ENCODE measurements at regions not wholly inside any gene's neighbourhood (a gene's known extent, or its start where the extent isn't known, plus 50 kb on each side); places are given as distances from the start of the nearest gene placed in this dataset.

- Mint-ChIP-seq H3K27ac (no peak overlapping the region), H3K9me3 (no peaks in the 10 kb centered on the region), H3K4me3 (no peak overlapping the region), H3K36me3 (ENCODE audit: low read depth) (no peaks in the 10 kb centered on the region), H3K4me1 (peaks cover 16% of the 10 kb centered on the region), H3K27me3 (peaks cover 13% of the 10 kb centered on the region)
- POLR2A ChIA-PET = no interaction called here
- no peak for DNase-seq
- CTCF ChIA-PET = no interaction called here
Measured at GRCh38 chr3:127479449-127479848, 111.1 kb downstream of the TPRA1 start.

DNA sequence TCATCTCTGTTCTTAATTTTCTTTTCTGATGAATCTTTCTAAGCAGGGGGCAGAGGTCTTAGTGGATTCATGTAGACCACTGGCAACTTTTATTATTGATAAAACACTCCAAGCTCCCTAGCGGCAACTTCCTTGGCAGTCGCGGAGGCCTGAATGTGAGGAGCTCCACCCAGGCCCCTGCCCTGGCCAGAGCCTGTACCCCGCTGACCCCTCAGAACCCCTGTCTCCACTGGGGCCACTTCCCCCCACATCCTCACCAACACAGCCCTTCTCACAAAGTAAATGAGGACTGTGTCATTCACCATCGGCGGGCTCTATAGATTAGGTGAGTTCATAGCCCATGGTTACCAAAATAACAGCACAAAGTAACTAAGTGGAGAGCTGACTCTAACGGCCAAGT is 111.6 kb downstream of the TPRA1 start:
- H3K4me1 Mint-ChIP-seq = peaks cover 10% of the 10 kb centered on the region
- no peak overlapping the region for H3K27ac Mint-ChIP-seq
- H3K36me3 Mint-ChIP-seq (ENCODE audit: low read depth) = no peaks in the 10 kb centered on the region
- H3K27me3 Mint-ChIP-seq = peaks cover 13% of the 10 kb centered on the region
- ChIA-PET POLR2A (no interaction called here), CTCF (no interaction called here)
- H3K9me3 Mint-ChIP-seq = no peaks in the 10 kb centered on the region
- H3K4me3 Mint-ChIP-seq = no peak overlapping the region
- DNase-seq = no peak

DNA sequence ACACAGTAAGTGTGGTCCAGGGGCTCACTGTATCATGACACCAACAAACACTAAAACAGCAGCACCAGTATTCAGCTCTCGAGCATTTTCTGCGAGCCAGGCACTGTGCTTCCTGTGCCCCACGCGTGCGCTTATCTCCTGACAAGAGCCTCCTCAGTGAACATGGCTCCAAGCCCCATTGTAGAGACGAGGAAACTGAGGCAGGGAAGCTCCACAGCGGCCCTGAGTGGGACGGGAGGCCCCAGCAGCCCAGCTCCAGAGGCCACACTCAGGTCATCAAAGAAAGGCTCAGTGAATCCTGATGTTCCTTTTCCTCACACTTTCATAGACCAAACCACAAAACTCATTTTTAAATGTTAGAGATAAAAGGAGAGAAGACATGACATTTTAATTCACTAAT is 113.1 kb downstream of the TPRA1 start:
- no peak overlapping the region for H3K4me3 Mint-ChIP-seq
- DNase-seq = no peak
- H3K27me3 Mint-ChIP-seq = peaks cover 13% of the 10 kb centered on the region
- ChIA-PET POLR2A (no interaction called here), CTCF (no interaction called here)
- no peaks in the 10 kb centered on the region for H3K9me3 Mint-ChIP-seq
- H3K27ac Mint-ChIP-seq = no peak overlapping the region
- no peaks in the 10 kb centered on the region for H3K4me1 Mint-ChIP-seq
- no peaks in the 10 kb centered on the region for H3K36me3 Mint-ChIP-seq (ENCODE audit: low read depth)

DNA sequence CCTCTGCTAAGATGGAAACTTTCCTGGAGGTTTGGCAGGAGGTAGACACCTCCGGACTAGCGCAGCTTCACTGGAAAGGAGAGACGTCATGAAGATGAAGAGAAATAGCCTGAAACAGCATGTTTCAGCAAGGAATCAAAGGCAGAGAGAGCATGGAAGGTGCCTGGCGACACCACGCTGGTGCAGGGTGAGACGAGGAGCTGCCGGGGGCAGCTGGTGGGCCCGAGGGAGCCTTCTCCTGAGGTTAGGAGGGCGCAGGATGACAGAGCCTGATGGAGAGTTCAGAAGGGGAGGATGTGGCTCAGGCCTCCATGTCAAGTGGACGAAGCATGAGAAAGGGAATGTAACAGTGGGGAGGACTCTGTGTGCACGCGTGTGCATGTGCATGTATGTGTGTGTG is 113.6 kb downstream of the TPRA1 start:
- no peaks in the 10 kb centered on the region for H3K4me1 Mint-ChIP-seq
- no peak overlapping the region for H3K27ac Mint-ChIP-seq
- no peaks in the 10 kb centered on the region for H3K9me3 Mint-ChIP-seq
- no peak overlapping the region for H3K4me3 Mint-ChIP-seq
- peaks cover 13% of the 10 kb centered on the region for H3K27me3 Mint-ChIP-seq
- ChIA-PET CTCF (no interaction called here), POLR2A (no interaction called here)
- DNase-seq = no peak
- H3K36me3 Mint-ChIP-seq (ENCODE audit: low read depth) = no peaks in the 10 kb centered on the region

DNA sequence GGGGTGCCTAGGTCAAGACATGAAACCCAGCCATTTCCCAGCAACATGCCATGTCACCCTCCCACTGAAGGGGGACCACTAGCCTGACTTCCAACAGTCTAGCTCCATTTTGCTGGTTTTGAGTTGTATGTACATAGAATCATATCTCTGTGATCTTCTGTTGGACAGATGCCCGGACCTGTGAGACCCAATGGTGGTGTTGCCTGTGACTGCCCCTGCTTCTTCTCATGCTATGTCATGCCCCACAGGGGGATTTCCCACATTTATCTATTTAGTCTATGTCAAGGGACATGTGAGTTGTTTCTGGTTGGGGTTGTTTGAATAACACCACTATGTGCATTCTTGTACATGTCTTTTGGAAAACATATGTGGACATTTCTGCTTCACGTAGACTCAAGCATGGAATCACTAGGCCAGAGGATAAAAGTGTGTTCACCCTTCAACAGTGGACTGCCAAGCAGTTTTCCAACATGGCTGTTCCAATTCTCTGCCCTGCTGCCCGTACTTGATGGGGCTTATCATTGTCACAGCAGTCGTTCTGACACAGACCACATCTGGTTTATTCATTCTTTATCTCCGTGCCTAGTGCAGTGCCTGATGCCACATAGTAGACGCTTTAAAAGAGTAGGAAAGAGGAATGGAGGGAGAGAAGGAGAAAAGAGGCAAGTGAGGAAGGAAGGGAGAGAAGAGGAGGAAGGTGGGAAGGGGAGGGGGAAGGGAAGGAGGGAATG is 114.4 kb downstream of the TPRA1 start:
- no peak for DNase-seq
- H3K36me3 Mint-ChIP-seq (ENCODE audit: low read depth) = no peaks in the 10 kb centered on the region
- ChIA-PET CTCF (no interaction called here), POLR2A (no interaction called here)
- no peak overlapping the region for H3K27ac Mint-ChIP-seq
- H3K27me3 Mint-ChIP-seq = peaks cover 12% of the 10 kb centered on the region
- H3K9me3 Mint-ChIP-seq = no peaks in the 10 kb centered on the region
- H3K4me3 Mint-ChIP-seq = no peak overlapping the region
- H3K4me1 Mint-ChIP-seq = no peaks in the 10 kb centered on the region

DNA sequence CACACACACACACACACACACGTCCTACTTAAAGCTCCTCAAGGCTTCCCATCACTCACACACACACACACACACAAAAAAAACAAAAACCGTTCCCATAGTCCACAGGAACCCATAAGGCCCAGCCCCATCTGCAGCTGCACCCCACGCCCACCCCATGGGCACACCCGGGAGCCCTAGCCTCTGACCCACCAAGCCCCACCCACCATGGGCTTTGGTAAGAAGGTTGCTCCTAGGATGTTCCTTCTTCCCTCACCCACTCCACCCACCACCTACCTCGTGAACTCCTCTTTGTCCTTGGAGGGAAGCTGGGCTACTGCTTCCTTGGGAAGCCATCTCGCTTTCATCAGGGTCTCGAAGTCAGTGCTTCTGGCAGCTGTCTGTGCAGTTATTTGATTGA is 115.1 kb downstream of the TPRA1 start:
- Mint-ChIP-seq H3K27ac (no peak overlapping the region), H3K9me3 (no peaks in the 10 kb centered on the region), H3K36me3 (ENCODE audit: low read depth) (no peaks in the 10 kb centered on the region), H3K27me3 (peaks cover 11% of the 10 kb centered on the region), H3K4me3 (no peak overlapping the region), H3K4me1 (no peaks in the 10 kb centered on the region)
- POLR2A ChIA-PET = no interaction called here
- CTCF ChIA-PET = no interaction called here
- DNase-seq = no peak

DNA sequence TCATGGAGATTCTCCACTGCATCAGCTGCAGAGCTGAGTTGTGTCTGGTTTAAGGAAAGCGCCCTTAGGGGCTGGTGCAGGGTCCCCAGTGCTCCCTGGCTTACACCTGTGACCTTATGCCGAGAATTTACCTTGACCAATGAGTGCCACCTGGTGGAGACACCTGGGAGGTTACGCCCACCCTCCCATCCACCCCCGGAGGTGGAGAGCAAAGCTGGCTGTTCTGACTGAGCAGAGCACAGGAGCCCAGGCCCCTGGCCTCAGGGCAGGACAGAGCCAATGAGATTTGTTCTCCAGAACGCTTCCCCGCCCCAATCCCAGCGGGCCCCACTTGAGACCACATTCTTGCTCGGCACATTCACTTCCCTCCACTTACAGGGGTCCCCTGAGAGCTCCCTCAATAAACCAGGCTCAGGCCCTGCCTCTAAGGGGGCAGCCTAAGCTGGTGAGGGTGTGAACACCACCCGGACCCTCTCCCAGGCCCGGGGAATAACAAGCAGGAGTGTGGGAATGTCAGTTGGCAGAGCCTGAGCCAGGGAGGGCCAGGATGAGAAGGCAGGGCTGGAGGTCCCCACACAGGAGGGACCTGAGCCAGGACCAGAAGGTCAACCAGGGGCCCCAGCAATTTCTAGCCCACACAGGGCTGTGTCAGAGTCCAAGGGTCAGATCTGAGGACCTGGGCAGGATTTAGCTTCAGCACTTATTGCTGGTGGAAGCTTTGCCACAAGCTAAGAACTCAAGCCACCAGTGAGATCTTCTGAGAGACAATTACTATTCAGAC is 117.1 kb downstream of the TPRA1 start:
- CTCF ChIA-PET = interaction anchor here (1.1 kb wide), 1 partner anchor 11 kb away, joined by 3 read pairs; no protein-coding TSS in a partner anchor
- Mint-ChIP-seq H3K4me3 (no peak overlapping the region), H3K4me1 (no peaks in the 10 kb centered on the region), H3K27me3 (peaks cover 9% of the 10 kb centered on the region), H3K27ac (no peak overlapping the region), H3K9me3 (no peaks in the 10 kb centered on the region), H3K36me3 (ENCODE audit: low read depth) (no peaks in the 10 kb centered on the region)
- POLR2A ChIA-PET = no interaction called here
- no peak for DNase-seq

DNA sequence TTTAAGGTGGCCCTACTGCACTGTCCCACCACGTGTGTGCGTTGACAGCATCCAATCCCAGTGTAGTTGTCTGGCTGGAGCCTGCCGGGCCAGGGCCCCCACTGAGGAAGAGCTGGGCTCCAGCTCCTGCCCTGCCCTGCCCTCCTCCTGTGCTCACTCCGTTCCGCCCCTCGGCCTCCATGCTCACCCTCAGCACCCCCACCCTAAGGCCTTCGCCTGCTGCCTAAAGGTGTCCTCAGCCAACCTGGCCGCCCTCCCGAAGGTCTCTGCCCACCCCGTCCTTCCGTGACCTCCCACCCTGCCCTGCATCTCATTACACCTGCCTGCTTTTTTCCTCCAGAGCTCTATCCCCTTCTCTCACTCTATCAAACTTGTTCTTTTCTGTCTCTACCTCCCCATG is 118.0 kb downstream of the TPRA1 start:
- no peak for DNase-seq
- Mint-ChIP-seq H3K9me3 (no peaks in the 10 kb centered on the region), H3K27ac (no peak overlapping the region), H3K27me3 (peaks cover 11% of the 10 kb centered on the region), H3K4me1 (no peaks in the 10 kb centered on the region), H3K4me3 (no peak overlapping the region), H3K36me3 (ENCODE audit: low read depth) (no peaks in the 10 kb centered on the region)
- ChIA-PET CTCF (no interaction called here), POLR2A (no interaction called here)

DNA sequence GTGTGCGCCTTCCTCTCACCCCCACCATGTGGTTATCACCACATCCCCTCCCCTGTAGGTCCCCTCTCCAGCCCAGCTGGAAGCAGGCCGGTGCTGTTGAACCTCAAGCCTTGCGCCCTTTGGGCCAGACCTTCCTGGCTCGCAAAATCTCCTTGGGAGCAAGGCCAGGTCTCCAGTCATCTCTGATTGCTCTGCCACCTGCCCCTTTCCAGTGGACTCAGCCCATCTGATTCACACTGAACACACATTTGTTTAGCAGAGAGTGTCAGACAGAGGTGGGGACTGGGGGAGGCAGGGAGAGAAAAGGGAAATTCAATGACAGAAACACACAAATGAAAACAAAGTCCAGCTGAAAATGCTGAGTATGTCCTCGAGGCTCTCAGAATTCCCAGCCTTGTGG is 119.4 kb downstream of the TPRA1 start:
- Mint-ChIP-seq H3K4me3 (no peak overlapping the region), H3K9me3 (no peaks in the 10 kb centered on the region), H3K27me3 (peaks cover 7% of the 10 kb centered on the region), H3K4me1 (no peaks in the 10 kb centered on the region), H3K36me3 (ENCODE audit: low read depth) (no peaks in the 10 kb centered on the region), H3K27ac (no peak overlapping the region)
- POLR2A ChIA-PET = no interaction called here
- no peak for DNase-seq
- CTCF ChIA-PET = no interaction called here

DNA sequence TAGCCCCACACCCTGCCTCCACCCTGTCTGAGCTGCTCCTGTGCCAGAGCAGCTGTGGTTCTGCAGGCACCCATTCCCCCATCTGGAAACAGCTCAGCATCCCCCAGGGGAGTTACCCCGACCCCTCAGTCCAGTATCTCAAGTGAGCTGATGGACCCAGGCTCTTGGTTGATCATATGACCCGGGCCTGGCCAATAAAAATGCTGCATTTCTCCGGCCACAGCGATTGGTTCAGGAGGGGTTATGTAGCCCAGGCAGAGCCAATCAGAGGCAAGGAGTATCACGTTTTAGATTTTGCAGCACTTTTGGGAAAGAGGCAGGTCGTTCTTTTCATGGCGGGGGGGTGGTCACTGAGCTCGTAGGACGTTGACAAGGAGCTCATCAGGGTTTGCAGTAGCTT is 120.8 kb downstream of the TPRA1 start:
- no peak overlapping the region for H3K4me3 Mint-ChIP-seq
- no peaks in the 10 kb centered on the region for H3K36me3 Mint-ChIP-seq (ENCODE audit: low read depth)

DNA sequence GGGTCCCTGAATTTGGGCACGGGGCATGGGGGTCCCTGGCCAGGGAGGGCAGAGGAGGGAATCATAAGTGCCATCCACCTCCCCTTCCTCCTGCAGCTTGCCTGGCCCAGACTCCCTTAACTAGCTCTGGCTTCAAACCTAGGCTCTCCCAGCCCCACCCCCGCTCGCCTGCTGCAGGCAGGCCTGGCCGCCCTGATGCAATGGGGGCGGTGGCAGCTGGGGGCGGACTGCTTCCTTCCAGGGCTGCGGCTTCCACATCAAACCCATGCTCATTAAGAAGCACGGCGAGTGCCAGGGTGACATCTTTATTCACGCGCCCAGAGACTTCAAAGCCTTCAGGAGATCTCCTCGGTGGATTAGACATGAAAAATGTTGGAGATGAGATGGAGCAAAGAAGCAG is 123.1 kb downstream of the TPRA1 start:
- no peak overlapping the region for H3K4me3 Mint-ChIP-seq
- H3K9me3 Mint-ChIP-seq = no peaks in the 10 kb centered on the region
- DNase-seq = no peak
- H3K36me3 Mint-ChIP-seq (ENCODE audit: low read depth) = no peaks in the 10 kb centered on the region
- POLR2A ChIA-PET = no interaction called here
- peaks cover 3% of the 10 kb centered on the region for H3K27me3 Mint-ChIP-seq
- H3K27ac Mint-ChIP-seq = no peak overlapping the region
- CTCF ChIA-PET = no interaction called here
- no peaks in the 10 kb centered on the region for H3K4me1 Mint-ChIP-seq

More for the DNA sequence above, 120.8 kb downstream of the TPRA1 start:
- ChIA-PET CTCF (no interaction called here), POLR2A (no interaction called here)
- Mint-ChIP-seq H3K4me1 (no peaks in the 10 kb centered on the region), H3K9me3 (no peaks in the 10 kb centered on the region), H3K27ac (no peak overlapping the region), H3K27me3 (peaks cover 5% of the 10 kb centered on the region)
- no peak for DNase-seq

GRCh38 chr3:127464642-127465041 is 125.9 kb downstream of the TPRA1 start:
- Mint-ChIP-seq H3K4me1 (no peaks in the 10 kb centered on the region), H3K9me3 (no peaks in the 10 kb centered on the region), H3K27ac (no peak overlapping the region), H3K36me3 (ENCODE audit: low read depth) (no peaks in the 10 kb centered on the region), H3K4me3 (no peak overlapping the region), H3K27me3 (peaks cover 7% of the 10 kb centered on the region)
- no peak for DNase-seq
- ChIA-PET CTCF (no interaction called here), POLR2A (no interaction called here)

GRCh38 chr3:127462111-127462655 is 128.3 kb downstream of the TPRA1 start:
- no peaks in the 10 kb centered on the region for H3K36me3 Mint-ChIP-seq (ENCODE audit: low read depth)
- ChIA-PET CTCF (no interaction called here), POLR2A (no interaction called here)
- peaks cover 25% of the 10 kb centered on the region for H3K27me3 Mint-ChIP-seq
- no peak overlapping the region for H3K27ac Mint-ChIP-seq
- no peaks in the 10 kb centered on the region for H3K9me3 Mint-ChIP-seq
- DNase-seq = no peak
- no peaks in the 10 kb centered on the region for H3K4me1 Mint-ChIP-seq
- H3K4me3 Mint-ChIP-seq = no peak overlapping the region

All from activated CD4-positive, alpha-beta memory T cell treated with anti-CD3 and anti-CD28 coated beads, Interleukin-2, amount 10 ng/mL, durations not matched to agents 7 days and 5 days (primary cell).